GM19395 (cell line): ENCODE measurements at regions not wholly inside any gene's neighbourhood (a gene's known extent, or its start where the extent isn't known, plus 50 kb on each side); places are given as distances from the start of the nearest gene placed in this dataset.

Experiments
- ATAC-seq: cut with Tn5 transposase; IDR thresholded peaks from one replicate; pipeline ENCODE4 v1.9.1; 2021; ENCODE audit warnings: mild to moderate bottlenecking, moderate library complexity; ENCODE audit not compliant: unreplicated experiment

- ATAC-seq, result no peak
These were observed 106.1 kb upstream of the VEGFC start for GRCh38 chr4:176898791-176899190.

- peak; percentile 99 for ATAC-seq
These were observed 110.1 kb upstream of the VEGFC start for GRCh38 chr4:176902710-176903323.

- no peak for ATAC-seq
These were observed 114.0 kb upstream of the VEGFC start for GRCh38 chr4:176906709-176907108.

GRCh38 chr4:176910646-176911045, 117.9 kb upstream of the VEGFC start:
- no peak for ATAC-seq

GRCh38 chr4:176919631-176920030, 126.9 kb upstream of the VEGFC start:
- no peak for ATAC-seq

- ATAC-seq, result no peak
These were observed 128.0 kb upstream of the VEGFC start for GRCh38 chr4:176920694-176921093.

GRCh38 chr4:176921256-176921655, 128.5 kb upstream of the VEGFC start:
- ATAC-seq, result no peak

GRCh38 chr4:176924238-176924637, 131.5 kb upstream of the VEGFC start:
- ATAC-seq, result no peak

- ATAC-seq, result no peak
These were observed 133.2 kb upstream of the VEGFC start for GRCh38 chr4:176925962-176926361.

GRCh38 chr4:176927117-176927516, 134.4 kb upstream of the VEGFC start:
- no peak for ATAC-seq

- no peak for ATAC-seq
These were observed 134.9 kb upstream of the VEGFC start for GRCh38 chr4:176927664-176928063.

GRCh38 chr4:176939445-176939844, 146.7 kb upstream of the VEGFC start:
- ATAC-seq, result no peak

- no peak for ATAC-seq
These were observed 152.6 kb upstream of the VEGFC start for GRCh38 chr4:176945334-176945733.

- no peak for ATAC-seq
These were observed 156.3 kb upstream of the VEGFC start for GRCh38 chr4:176949029-176949428.

GRCh38 chr4:176953021-176953420, 160.3 kb upstream of the VEGFC start:
- ATAC-seq, result no peak

- ATAC-seq, result no peak
These were observed 164.8 kb upstream of the VEGFC start for GRCh38 chr4:176957353-176958118.

- ATAC-seq, result no peak
These were observed 167.3 kb upstream of the VEGFC start for GRCh38 chr4:176959980-176960379.

- no peak for ATAC-seq
These were observed 170.4 kb upstream of the VEGFC start for GRCh38 chr4:176963121-176963520.

GRCh38 chr4:176964116-176964691, 171.5 kb upstream of the VEGFC start:
- no peak for ATAC-seq

GRCh38 chr4:176967586-176967985, 174.9 kb upstream of the VEGFC start:
- no peak for ATAC-seq

GRCh38 chr4:176968094-176968493, 175.4 kb upstream of the VEGFC start:
- ATAC-seq, result no peak

GRCh38 chr4:176969011-176969410, 176.3 kb upstream of the VEGFC start:
- ATAC-seq, result no peak
